ENCODE measurements at regions not wholly inside any gene's neighbourhood (a gene's known extent, or its start where the extent isn't known, plus 50 kb on each side); places are given as distances from the start of the nearest gene placed in this dataset.

- no peak overlapping the region for H2AK9ac ChIP-seq (replicated peaks; ENCODE audit: low read depth, low read length, poor library complexity)
- H3K27me3 ChIP-seq (ENCODE audit: control insufficient read depth, insufficient read depth, low read length), result no peaks in the 10 kb centered on the region
- intact Hi-C loops (cut with micrococcal nuclease), result no loop called here
- peak overlapping the region in 1 of 2 experiments; percentile 31; a peak in 1 of 4 replicates for H4K8ac ChIP-seq (ENCODE audit: low read depth in 2 of 2, low read length in 2 of 2)
- TF ChIP-seq, protein P1, sequence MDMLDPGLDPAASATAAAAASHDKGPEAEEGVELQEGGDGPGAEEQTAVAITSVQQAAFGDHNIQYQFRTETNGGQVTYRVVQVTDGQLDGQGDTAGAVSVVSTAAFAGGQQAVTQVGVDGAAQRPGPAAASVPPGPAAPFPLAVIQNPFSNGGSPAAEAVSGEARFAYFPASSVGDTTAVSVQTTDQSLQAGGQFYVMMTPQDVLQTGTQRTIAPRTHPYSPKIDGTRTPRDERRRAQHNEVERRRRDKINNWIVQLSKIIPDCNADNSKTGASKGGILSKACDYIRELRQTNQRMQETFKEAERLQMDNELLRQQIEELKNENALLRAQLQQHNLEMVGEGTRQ (IDR thresholded peaks at IDR 0.05; ENCODE audit: low read depth, low read length), result no peak
- TF ChIP-seq MAFK (IDR thresholded peaks at IDR 0.05; ENCODE audit: low read depth, low read length) (no peak), CHD1 (IDR thresholded peaks at IDR 0.05; ENCODE audit: low read depth, low read length) (no peak), MAZ (IDR thresholded peaks at IDR 0.05; ENCODE audit: borderline replicate concordance, low read depth, low read length) (no peak), MXI1 (IDR thresholded peaks at IDR 0.05; ENCODE audit: borderline replicate concordance, low read depth, low read length) (no peak), NFE2L2 (IDR thresholded peaks at IDR 0.05; ENCODE audit: low read depth, low read length) (no peak), FOS (IDR thresholded peaks at IDR 0.05; ENCODE audit: low read depth, low read length) (no peak), BHLHE40 (IDR thresholded peaks at IDR 0.05; ENCODE audit: low read depth, low read length) (no peak)
- TF ChIP-seq, protein P2, sequence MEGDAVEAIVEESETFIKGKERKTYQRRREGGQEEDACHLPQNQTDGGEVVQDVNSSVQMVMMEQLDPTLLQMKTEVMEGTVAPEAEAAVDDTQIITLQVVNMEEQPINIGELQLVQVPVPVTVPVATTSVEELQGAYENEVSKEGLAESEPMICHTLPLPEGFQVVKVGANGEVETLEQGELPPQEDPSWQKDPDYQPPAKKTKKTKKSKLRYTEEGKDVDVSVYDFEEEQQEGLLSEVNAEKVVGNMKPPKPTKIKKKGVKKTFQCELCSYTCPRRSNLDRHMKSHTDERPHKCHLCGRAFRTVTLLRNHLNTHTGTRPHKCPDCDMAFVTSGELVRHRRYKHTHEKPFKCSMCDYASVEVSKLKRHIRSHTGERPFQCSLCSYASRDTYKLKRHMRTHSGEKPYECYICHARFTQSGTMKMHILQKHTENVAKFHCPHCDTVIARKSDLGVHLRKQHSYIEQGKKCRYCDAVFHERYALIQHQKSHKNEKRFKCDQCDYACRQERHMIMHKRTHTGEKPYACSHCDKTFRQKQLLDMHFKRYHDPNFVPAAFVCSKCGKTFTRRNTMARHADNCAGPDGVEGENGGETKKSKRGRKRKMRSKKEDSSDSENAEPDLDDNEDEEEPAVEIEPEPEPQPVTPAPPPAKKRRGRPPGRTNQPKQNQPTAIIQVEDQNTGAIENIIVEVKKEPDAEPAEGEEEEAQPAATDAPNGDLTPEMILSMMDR (conservative IDR thresholded peaks at IDR 0.05; ENCODE audit: low read depth, low read length), result no peak
- no peak for ATAC-seq (ENCODE audit: low read depth)
- peak overlapping the region; percentile 43; the same call in 1 of the 2 replicates for H4K91ac ChIP-seq (ENCODE audit: insufficient read depth, low read depth, low read length)
- no peak overlapping the region for H3K4me2 ChIP-seq (ENCODE audit: low read depth, low read length)
- H3K4ac ChIP-seq (ENCODE audit: low read depth, low read length), result peak overlapping the region; percentile 33; the same call in 1 of the 2 replicates
- peak overlapping the region; percentile 42; the same call in 1 of the 2 replicates for H2BK120ac ChIP-seq (ENCODE audit: low read depth, low read length)
- dilution Hi-C loops (cut with HindIII; ENCODE audit: low sequenced_read_pairs, unreplicated experiment), result no loop called here
- no peak overlapping the region for H3K27ac ChIP-seq (ENCODE audit: insufficient read depth, low read length)
- WGBS, 2 experiments (ENCODE audit: extremely low coverage in 2 of 2, insufficient read length in 1 of 2), result no CpG with 5 or more reads among the region's 1 CpG
- DNase-seq, result no peak
- H2BK15ac ChIP-seq (ENCODE audit: low read depth, low read length), result 0 out of 3 replicates have a peak overlapping the region, but pooled peaks have one; percentile 41
- H3K18ac ChIP-seq (ENCODE audit: low read depth, low read length), result peak overlapping the region; percentile 95; the same call in 1 of the 2 replicates
- BruUV-seq (replicated peaks), result no TSS peak
- H3K4me3 ChIP-seq (ENCODE audit: insufficient read depth, low read depth, low read length), result no peak overlapping the region
- no peak overlapping the region; the same call in 1 of the 2 replicates for H3K9ac ChIP-seq (ENCODE audit: low read depth, low read length)
- no peaks in the 10 kb centered on the region for H4K20me1 ChIP-seq (ENCODE audit: insufficient read depth, low read length)
- peak overlapping the region; percentile 55 for H2BK5ac ChIP-seq (ENCODE audit: low read depth, low read length, poor library complexity, severe bottlenecking)
- H3K79me1 ChIP-seq (ENCODE audit: low read depth in 1 of 2, low read length in 2 of 2), result no peaks in the 10 kb centered on the region
- H3K14ac ChIP-seq (replicated peaks; ENCODE audit: low read depth, low read length), result no peak overlapping the region; the same call in none of the 2 replicates
- no peaks in the 10 kb centered on the region for H3K9me1 ChIP-seq (ENCODE audit: insufficient read depth, low read length)
- CTCF ChIA-PET, result no interaction called here
- no peaks in the 10 kb centered on the region for H3K9me3 ChIP-seq (ENCODE audit: control insufficient read depth, insufficient read depth, low read length)
- peak overlapping the region; percentile 18; the same call in 1 of the 2 replicates for H3K56ac ChIP-seq (ENCODE audit: extremely low read depth, insufficient read depth, low read length)
- in situ Hi-C loops (cut with MboI; ENCODE audit: low sequenced_read_pairs), result no loop called here
- peak overlapping the region; percentile 78; the same call in 1 of the 2 replicates for H2BK20ac ChIP-seq (ENCODE audit: low read depth, low read length)
- peak overlapping the region; percentile 92; the same call in 1 of the 2 replicates for H4K5ac ChIP-seq (ENCODE audit: low read depth, low read length)
- H3K23ac ChIP-seq (ENCODE audit: low read depth, low read length), result no peak overlapping the region
- H3K36me3 ChIP-seq (ENCODE audit: control insufficient read depth, insufficient read depth, low read length), result no peaks in the 10 kb centered on the region
- no peak overlapping the region for H2AFZ ChIP-seq (replicated peaks; ENCODE audit: low read length, poor library complexity)
- H2AK5ac ChIP-seq (ENCODE audit: low read depth, low read length), result no peak overlapping the region
- POLR2A ChIA-PET (ENCODE audit: unreplicated experiment), result no interaction called here
- peaks cover 13% of the 10 kb centered on the region for H3K4me1 ChIP-seq (ENCODE audit: control insufficient read depth, insufficient read depth, low read length)
These were observed 249.9 kb upstream of the THUMPD2 start for GRCh38 chr2:40028792-40029488.
